HFF-Myc (cell line): ENCODE measurements at regions not wholly inside any gene's neighbourhood (a gene's known extent, or its start where the extent isn't known, plus 50 kb on each side); places are given as distances from the start of the nearest gene placed in this dataset.

Experiments
- DNase-seq: peaks from one replicate; pipeline ENCODE4 v3.0.0-alpha.2; 2011; ENCODE audit warnings: low read depth; ENCODE audit errors: extremely low read depth
- H3K4me3 ChIP-seq: replicated peaks from 2 replicates; pipeline ENCODE4 v1.5.1; 2011; ENCODE audit warnings: low read depth, mild to moderate bottlenecking, control low read depth, low read length
- CTCF ChIP-seq: IDR thresholded peaks from 2 replicates; pipeline ENCODE4 v1.5.1; 2012; ENCODE audit warnings: mild to moderate bottlenecking, low read depth, low read length, control low read depth; ENCODE audit errors: missing control alignments

- no peak for DNase-seq
- TF ChIP-seq CTCF, result no peak
- H3K4me3 ChIP-seq, result no peak overlapping the region
Observed at GRCh38 chr19:29399804-29400203, 126.0 kb upstream of the VSTM2B start.

- TF ChIP-seq CTCF, result no peak
- H3K4me3 ChIP-seq, result no peak overlapping the region
- no peak for DNase-seq
Observed at GRCh38 chr19:29400917-29401711, 124.7 kb upstream of the VSTM2B start.

- no peak for TF ChIP-seq CTCF
- no peak for DNase-seq
- H3K4me3 ChIP-seq, result no peak overlapping the region
Observed at GRCh38 chr19:29401712-29402421, 123.9 kb upstream of the VSTM2B start.

DNA sequence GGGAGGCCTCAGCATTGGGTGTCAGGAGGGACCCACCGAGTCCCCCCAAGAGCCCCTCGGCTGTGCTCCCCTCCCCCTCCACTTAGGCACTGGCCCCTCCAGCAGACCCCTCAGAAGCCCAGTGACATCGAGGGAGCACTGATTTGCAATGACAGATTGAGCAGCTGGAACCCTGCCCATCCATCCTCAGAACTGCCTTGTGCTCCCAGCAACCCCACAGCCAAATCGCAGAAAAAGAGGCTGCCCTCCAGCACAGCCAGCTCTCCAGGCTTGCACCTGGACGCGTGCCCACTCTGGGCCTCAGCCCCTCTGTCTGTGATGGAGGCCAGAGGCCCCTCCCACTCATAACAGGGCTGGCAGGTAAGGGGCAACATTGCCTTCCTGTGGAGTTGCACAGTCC, 123.2 kb upstream of the VSTM2B start:
- DNase-seq, result no peak
- TF ChIP-seq CTCF, result no peak
- no peak overlapping the region for H3K4me3 ChIP-seq

- no peak for TF ChIP-seq CTCF
- no peak overlapping the region for H3K4me3 ChIP-seq
- DNase-seq, result no peak
Observed at GRCh38 chr19:29404015-29404414, 121.8 kb upstream of the VSTM2B start.

- DNase-seq, result no peak
- TF ChIP-seq CTCF, result no peak
- no peak overlapping the region for H3K4me3 ChIP-seq
Observed at GRCh38 chr19:29404951-29405727, 120.7 kb upstream of the VSTM2B start.
